GM12878 (cell line): ENCODE measurements at regions not wholly inside any gene's neighbourhood (a gene's known extent, or its start where the extent isn't known, plus 50 kb on each side); places are given as distances from the start of the nearest gene placed in this dataset.
A peak's percentile ranks its signal among the peaks of the same experiment; 100 is the strongest.

Experiments
- ATAC-seq: fragments of 200-7000 bp; cut with Tn5 transposase; 3 replicates; pipeline ENCODE4 v1.9.1; 2020; ENCODE audit warnings: mild to moderate bottlenecking, moderate library complexity
- BruUV-seq: library from RNA; stranded (reverse); fragments of 400-500 nt; replicated peaks from 2 replicates; lab custom pipeline; 2021; lab: Mats Ljungman, UMichigan
- CTCF ChIA-PET: fragments of 300-600 bp; sonication (Branson Sonifier 250); formaldehyde crosslinking; extraction: SDS; loops from one replicate; lab custom pipeline; 2021; ENCODE audit warnings: inconsistent platforms; lab: Yijun Ruan, JAX
- POLR2A ChIA-PET: fragments of 350-600 bp; formaldehyde crosslinking; extraction: SDS; loops from one replicate; lab custom pipeline; 2021; ENCODE audit warnings: inconsistent platforms; lab: Charles Lee
- RAD21 ChIA-PET: fragments of 300-600 bp; sonication (Branson Sonifier 250); formaldehyde crosslinking; loops from one replicate; lab custom pipeline; 2023; ENCODE audit warnings: antibody characterized with exemption; ENCODE audit not compliant: unreplicated experiment; lab: Charles Lee
- SMC1A ChIA-PET: fragments of 300-600 bp; sonication (Branson Sonifier 250); formaldehyde crosslinking; loops from one replicate; lab custom pipeline; 2023; ENCODE audit not compliant: unreplicated experiment, uncharacterized antibody; lab: Charles Lee
- DNase-seq: peaks from one replicate; pipeline ENCODE4 v3.0.0-alpha.2; 2011; ENCODE audit warnings: low read depth, low spot score
- FAIRE-seq: peaks from 3 replicates; lab custom pipeline; 2011; peaks lifted over from hg19 to GRCh38; lab: Jason Lieb, UNC
- H2AFZ ChIP-seq: 2 replicates; pipeline ENCODE4 v1.6.0; 2011; ENCODE audit warnings: low read depth, low read length, control low read depth; ENCODE audit not compliant: control insufficient read depth
- H3K27ac ChIP-seq: 2 replicates; pipeline ENCODE4 v1.5.1; 2011; ENCODE audit warnings: control low read depth; ENCODE audit not compliant: control insufficient read depth, insufficient read depth
- H3K27me3 ChIP-seq, 2 experiments: replicated peaks in 1 of 2; 2 replicates each; pipeline versions ENCODE4 v1.6.0 to v1.6.1; 2011; ENCODE audit warnings: low read length in 1 of 2; ENCODE audit not compliant: control insufficient read depth in 2 of 2, insufficient read depth in 2 of 2
- H3K36me3 ChIP-seq, 2 experiments: 2 replicates each; pipeline ENCODE4 v1.5.1; 2011; ENCODE audit warnings: low read length in 1 of 2; ENCODE audit not compliant: control insufficient read depth in 2 of 2, insufficient read depth in 2 of 2
- H3K4me1 ChIP-seq: 2 replicates; pipeline ENCODE4 v1.6.1; 2011; ENCODE audit warnings: mild to moderate bottlenecking, low read length, moderate library complexity, mixed read lengths; ENCODE audit not compliant: control insufficient read depth, insufficient read depth
- H3K4me2 ChIP-seq: 2 replicates; pipeline ENCODE4 v1.6.0; 2011; ENCODE audit warnings: control low read depth; ENCODE audit not compliant: control insufficient read depth, insufficient read depth
- H3K4me3 ChIP-seq: fragments of 200-600 bp; sonication (generic); 2 replicates; pipeline ENCODE4 v1.5.1; 2016
- H3K79me2 ChIP-seq: 2 replicates; pipeline ENCODE4 v1.6.0; 2011; ENCODE audit warnings: low read length; ENCODE audit not compliant: control insufficient read depth, insufficient read depth
- H3K9ac ChIP-seq: 2 replicates; pipeline ENCODE4 v1.8.0; 2011; ENCODE audit warnings: low read length, control low read depth, mixed read lengths; ENCODE audit not compliant: control insufficient read depth, insufficient read depth
- H3K9me3 ChIP-seq: replicated peaks from 3 replicates; pipeline ENCODE4 v1.5.1; 2011; ENCODE audit warnings: mild to moderate bottlenecking, low read length; ENCODE audit not compliant: control insufficient read depth, insufficient read depth
- H4K20me1 ChIP-seq: 2 replicates; pipeline ENCODE4 v1.6.0; 2011; ENCODE audit not compliant: control insufficient read depth, insufficient read depth
- CREB1 ChIP-seq: IDR thresholded peaks from 2 replicates; pipeline ENCODE4 v1.6.1; 2012; ENCODE audit warnings: low read depth, mild to moderate bottlenecking, inconsistent platforms
- EGR1 ChIP-seq, 2 experiments: IDR thresholded peaks; 1 replicate in 1 of 2; 2 replicates in 1 of 2; pipeline ENCODE4 v1.6.1; 2011 to 2012; ENCODE audit warnings: low read depth in 2 of 2, low read length in 2 of 2, borderline replicate concordance in 1 of 2, mild to moderate bottlenecking in 1 of 2, moderate library complexity in 1 of 2
- FOXK2 ChIP-seq: fragments of 450-650 bp; IDR thresholded peaks from 2 replicates; pipeline ENCODE4 v1.6.1; 2017; ENCODE audit warnings: mild to moderate bottlenecking, moderate library complexity
- GATAD2B ChIP-seq: fragments of 450-650 bp; conservative IDR thresholded peaks from 2 replicates; pipeline ENCODE4 v1.6.1; 2017; ENCODE audit warnings: low read depth, mild to moderate bottlenecking, moderate library complexity
- NFYA ChIP-seq: IDR thresholded peaks from 2 replicates; pipeline ENCODE4 v1.6.1; 2011; ENCODE audit warnings: low read depth, mild to moderate bottlenecking, low read length, improper control_type of control experiment, borderline replicate concordance
- PML ChIP-seq: IDR thresholded peaks from 2 replicates; pipeline ENCODE4 v1.6.1; 2012; ENCODE audit warnings: low read length, inconsistent platforms
- POLR2AphosphoS5 ChIP-seq: IDR thresholded peaks from 2 replicates; pipeline ENCODE4 v1.6.1; 2011; ENCODE audit warnings: mild to moderate bottlenecking, low read length, inconsistent platforms
- RAD51 ChIP-seq: fragments of 450-650 bp; IDR thresholded peaks from 2 replicates; pipeline ENCODE4 v1.6.1; 2016; ENCODE audit warnings: moderate library complexity, mild to moderate bottlenecking, inconsistent platforms
- SIX5 ChIP-seq: IDR thresholded peaks from 2 replicates; pipeline ENCODE4 v1.6.1; 2011; ENCODE audit warnings: mild to moderate bottlenecking, low read depth, low read length, moderate library complexity; ENCODE audit not compliant: severe bottlenecking
- TCF3 ChIP-seq: IDR thresholded peaks from 2 replicates; pipeline ENCODE4 v1.6.1; 2012; ENCODE audit warnings: low read depth, mild to moderate bottlenecking, low read length, borderline replicate concordance; ENCODE audit not compliant: insufficient read depth
- WGBS: methylation state at CpG from one replicate; pipeline ENCODE4 v1.1.6; 2016; ENCODE audit warnings: low lambda C conversion rate; ENCODE audit not compliant: insufficient replicate concordance, insufficient coverage; ENCODE audit errors: missing lambda C conversion rate; 5-methylcytosine and 5-hydroxymethylcytosine counted together
- in situ Hi-C: fragments of 300-500 bp; cut with MboI; formaldehyde crosslinking; loops from 9 replicates; pipeline ENCODE4 v1.14.3; 2018; ENCODE audit warnings: mixed read lengths
- intact Hi-C: fragments of 100-400 bp; cut with micrococcal nuclease; formaldehyde crosslinking; loops from one replicate; pipeline ENCODE4 v1.14.2; 2022; ENCODE audit not compliant: unreplicated experiment
- TF ChIP-seq, protein P1 (sequence below): fragments of 450-650 bp; conservative IDR thresholded peaks from 2 replicates; pipeline ENCODE4 v1.6.1; 2017; ENCODE audit warnings: mild to moderate bottlenecking, moderate library complexity
- TF ChIP-seq, protein P2 (sequence below): fragments of 450-650 bp; formaldehyde crosslinking; IDR thresholded peaks from 2 replicates; pipeline ENCODE4 v1.4.0; 2020; ENCODE audit warnings: mild to moderate bottlenecking, moderate library complexity
- TF ChIP-seq, protein P3 (sequence below): fragments of 450-650 bp; IDR thresholded peaks from 2 replicates; pipeline ENCODE4 v1.6.1; 2017; ENCODE audit warnings: borderline replicate concordance

DNA sequence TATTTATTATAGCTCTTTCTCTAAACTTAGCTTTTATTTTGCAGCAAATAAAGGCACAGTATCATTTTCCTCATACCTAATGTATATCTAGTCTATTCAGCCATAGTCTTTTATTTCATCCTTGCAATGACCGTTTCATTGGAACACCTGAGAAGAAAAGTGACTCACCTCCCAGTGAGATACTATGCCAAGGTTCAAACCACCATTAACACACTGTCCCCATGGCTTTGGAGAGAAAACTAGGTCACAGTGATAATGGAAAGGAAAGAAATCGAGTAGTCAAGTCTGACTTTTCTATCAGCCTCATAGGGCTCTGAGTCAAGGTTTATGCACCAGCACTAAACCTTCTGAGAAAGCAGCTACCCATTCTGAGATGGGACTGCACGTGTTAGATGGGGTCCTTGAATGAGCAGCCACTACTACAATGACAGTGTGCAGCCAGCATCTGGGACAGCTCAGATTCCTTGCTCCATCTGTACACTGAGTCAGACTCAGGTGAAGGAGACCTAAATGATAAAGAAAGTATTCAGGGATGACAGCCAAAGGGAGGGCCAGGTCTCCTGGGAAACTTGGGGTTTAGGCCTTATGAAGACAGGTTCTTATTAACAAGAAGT, 971.1 kb upstream of the ACVR2A start:
- in situ Hi-C loops = no loop called here
- 0% methylated on average over 3 of the region's 3 CpGs for WGBS
- ChIA-PET CTCF (interaction anchor here (1.6 kb wide), 1 partner anchor 56 kb away, joined by 3 read pairs; no protein-coding TSS in a partner anchor), SMC1A (interaction anchor here (0.7 to 2.0 kb wide), 4 partner anchors 8 to 40 kb away, joined by 3 to 7 read pairs (median 4); no protein-coding TSS in a partner anchor), POLR2A (no interaction called here), RAD21 (interaction anchor here (1.2 kb wide), 1 partner anchor 30 kb away, joined by 3 read pairs; no protein-coding TSS in a partner anchor)
- FAIRE-seq (no peak), ATAC-seq (peak; percentile 55), DNase-seq (no peak)
- Histone ChIP-seq H3K36me3 (no peaks in the 10 kb centered on the region), H3K4me3 (no peak overlapping the region), H3K27me3 (no peaks in the 10 kb centered on the region; a peak in 1 of 4 replicates), H2AFZ (no peak overlapping the region), H3K9me3 (no peaks in the 10 kb centered on the region), H3K27ac (no peak overlapping the region), H3K4me2 (no peak overlapping the region), H4K20me1 (no peaks in the 10 kb centered on the region), H3K4me1 (no peaks in the 10 kb centered on the region), H3K9ac (no peak overlapping the region), H3K79me2 (no peaks in the 10 kb centered on the region)
- TF ChIP-seq CREB1 (no peak), GATAD2B (no peak), NFYA (no peak), POLR2AphosphoS5 (no peak), TCF3 (no peak), PML (no peak), FOXK2 (no peak), RAD51 (no peak), SIX5 (no peak), EGR1 (IDR thresholded peaks at IDR 0.05; ENCODE audit: borderline replicate concordance in 1 of 2, low read depth in 2 of 2, low read length in 2 of 2) (no peak)
- TF ChIP-seq, protein P1, sequence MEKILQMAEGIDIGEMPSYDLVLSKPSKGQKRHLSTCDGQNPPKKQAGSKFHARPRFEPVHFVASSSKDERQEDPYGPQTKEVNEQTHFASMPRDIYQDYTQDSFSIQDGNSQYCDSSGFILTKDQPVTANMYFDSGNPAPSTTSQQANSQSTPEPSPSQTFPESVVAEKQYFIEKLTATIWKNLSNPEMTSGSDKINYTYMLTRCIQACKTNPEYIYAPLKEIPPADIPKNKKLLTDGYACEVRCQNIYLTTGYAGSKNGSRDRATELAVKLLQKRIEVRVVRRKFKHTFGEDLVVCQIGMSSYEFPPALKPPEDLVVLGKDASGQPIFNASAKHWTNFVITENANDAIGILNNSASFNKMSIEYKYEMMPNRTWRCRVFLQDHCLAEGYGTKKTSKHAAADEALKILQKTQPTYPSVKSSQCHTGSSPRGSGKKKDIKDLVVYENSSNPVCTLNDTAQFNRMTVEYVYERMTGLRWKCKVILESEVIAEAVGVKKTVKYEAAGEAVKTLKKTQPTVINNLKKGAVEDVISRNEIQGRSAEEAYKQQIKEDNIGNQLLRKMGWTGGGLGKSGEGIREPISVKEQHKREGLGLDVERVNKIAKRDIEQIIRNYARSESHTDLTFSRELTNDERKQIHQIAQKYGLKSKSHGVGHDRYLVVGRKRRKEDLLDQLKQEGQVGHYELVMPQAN = no peak
- TF ChIP-seq, protein P2, sequence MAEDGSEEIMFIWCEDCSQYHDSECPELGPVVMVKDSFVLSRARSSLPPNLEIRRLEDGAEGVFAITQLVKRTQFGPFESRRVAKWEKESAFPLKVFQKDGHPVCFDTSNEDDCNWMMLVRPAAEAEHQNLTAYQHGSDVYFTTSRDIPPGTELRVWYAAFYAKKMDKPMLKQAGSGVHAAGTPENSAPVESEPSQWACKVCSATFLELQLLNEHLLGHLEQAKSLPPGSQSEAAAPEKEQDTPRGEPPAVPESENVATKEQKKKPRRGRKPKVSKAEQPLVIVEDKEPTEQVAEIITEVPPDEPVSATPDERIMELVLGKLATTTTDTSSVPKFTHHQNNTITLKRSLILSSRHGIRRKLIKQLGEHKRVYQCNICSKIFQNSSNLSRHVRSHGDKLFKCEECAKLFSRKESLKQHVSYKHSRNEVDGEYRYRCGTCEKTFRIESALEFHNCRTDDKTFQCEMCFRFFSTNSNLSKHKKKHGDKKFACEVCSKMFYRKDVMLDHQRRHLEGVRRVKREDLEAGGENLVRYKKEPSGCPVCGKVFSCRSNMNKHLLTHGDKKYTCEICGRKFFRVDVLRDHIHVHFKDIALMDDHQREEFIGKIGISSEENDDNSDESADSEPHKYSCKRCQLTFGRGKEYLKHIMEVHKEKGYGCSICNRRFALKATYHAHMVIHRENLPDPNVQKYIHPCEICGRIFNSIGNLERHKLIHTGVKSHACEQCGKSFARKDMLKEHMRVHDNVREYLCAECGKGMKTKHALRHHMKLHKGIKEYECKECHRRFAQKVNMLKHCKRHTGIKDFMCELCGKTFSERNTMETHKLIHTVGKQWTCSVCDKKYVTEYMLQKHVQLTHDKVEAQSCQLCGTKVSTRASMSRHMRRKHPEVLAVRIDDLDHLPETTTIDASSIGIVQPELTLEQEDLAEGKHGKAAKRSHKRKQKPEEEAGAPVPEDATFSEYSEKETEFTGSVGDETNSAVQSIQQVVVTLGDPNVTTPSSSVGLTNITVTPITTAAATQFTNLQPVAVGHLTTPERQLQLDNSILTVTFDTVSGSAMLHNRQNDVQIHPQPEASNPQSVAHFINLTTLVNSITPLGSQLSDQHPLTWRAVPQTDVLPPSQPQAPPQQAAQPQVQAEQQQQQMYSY (CRISPR knock-in tag) = no peak
- TF ChIP-seq, protein P3, sequence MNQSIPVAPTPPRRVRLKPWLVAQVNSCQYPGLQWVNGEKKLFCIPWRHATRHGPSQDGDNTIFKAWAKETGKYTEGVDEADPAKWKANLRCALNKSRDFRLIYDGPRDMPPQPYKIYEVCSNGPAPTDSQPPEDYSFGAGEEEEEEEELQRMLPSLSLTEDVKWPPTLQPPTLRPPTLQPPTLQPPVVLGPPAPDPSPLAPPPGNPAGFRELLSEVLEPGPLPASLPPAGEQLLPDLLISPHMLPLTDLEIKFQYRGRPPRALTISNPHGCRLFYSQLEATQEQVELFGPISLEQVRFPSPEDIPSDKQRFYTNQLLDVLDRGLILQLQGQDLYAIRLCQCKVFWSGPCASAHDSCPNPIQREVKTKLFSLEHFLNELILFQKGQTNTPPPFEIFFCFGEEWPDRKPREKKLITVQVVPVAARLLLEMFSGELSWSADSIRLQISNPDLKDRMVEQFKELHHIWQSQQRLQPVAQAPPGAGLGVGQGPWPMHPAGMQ = no peak
- intact Hi-C loops = no loop called here
- no TSS peak for BruUV-seq
